ENCODE measurements at regions not wholly inside any gene's neighbourhood (a gene's known extent, or its start where the extent isn't known, plus 50 kb on each side); places are given as distances from the start of the nearest gene placed in this dataset.
"Not testable (repeated sequence)": the region's sequence is repeated elsewhere in the genome, so short reads cannot be mapped to it uniquely, and the experiment has no call there.

- DNase-seq (ENCODE audit: low spot score), result no peak
These were observed 544.2 kb downstream of the SATB2 start for GRCh38 chr2:198913394-198914152.

GRCh38 chr2:198909525-198910267 is 548.0 kb downstream of the SATB2 start:
- DNase-seq (ENCODE audit: low spot score), result no peak

GRCh38 chr2:198905881-198906612 is 551.7 kb downstream of the SATB2 start:
- no peak for DNase-seq (ENCODE audit: low spot score)

GRCh38 chr2:198901894-198902293 is 555.8 kb downstream of the SATB2 start:
- no peak for DNase-seq (ENCODE audit: low spot score)

DNA sequence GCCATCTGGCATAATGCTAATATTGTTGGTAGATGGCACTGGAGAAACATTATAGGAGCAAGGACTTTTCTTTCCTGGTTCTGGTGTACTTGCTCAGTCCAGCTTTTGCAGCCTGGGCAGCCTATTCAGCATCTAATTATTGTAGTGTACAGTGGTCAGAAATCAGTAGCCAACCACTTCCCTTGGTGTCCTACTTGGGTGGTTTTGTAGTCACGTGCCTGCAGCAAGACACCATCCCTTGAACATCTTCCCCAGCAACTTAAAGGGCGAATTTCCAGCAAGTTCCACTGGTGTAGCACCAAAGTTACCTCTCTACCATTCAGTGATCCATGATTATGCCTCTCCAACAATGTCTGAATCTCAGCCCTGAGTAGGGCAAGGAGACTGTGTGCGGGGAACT is 557.6 kb downstream of the SATB2 start:
- DNase-seq (ENCODE audit: low spot score), result no peak

DNA sequence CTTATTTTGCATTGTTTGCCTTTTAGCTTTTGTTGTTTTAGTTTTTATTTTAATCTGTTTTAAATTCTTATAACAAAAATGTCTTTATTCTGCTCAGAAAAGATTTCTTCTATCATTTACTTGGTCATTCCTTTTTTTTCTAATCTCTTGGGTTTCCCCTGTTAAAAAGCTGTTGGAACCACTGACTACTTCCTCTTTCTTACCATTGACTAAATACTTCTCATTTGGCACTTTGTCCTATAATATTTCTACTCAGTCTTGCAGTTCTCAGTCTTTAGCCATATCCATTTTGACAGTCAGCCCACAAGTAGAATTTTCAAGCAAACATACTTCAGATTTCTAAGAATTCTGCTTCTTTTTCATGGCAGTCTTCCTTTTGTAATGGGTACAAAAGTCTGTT is 567.2 kb downstream of the SATB2 start:
- no peak for DNase-seq (ENCODE audit: low spot score)

DNA sequence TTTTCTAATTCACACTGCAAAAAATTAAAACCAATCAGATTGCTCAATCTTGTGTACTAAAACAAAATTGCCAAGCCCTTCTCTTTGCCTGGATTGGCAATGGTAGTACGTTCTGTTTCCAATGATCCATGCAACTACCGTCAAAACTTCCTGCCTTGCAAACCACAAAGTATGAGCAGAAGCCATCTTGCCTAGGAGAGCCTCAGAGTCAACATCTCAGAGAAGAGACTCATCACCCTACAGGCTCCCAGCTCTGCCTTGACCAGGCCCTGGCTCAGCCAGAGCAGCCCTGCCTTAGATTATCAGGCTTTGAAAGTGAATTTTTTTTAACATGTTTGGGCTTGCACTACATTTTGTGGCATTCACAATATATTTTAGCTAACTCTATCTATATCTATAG is 574.1 kb downstream of the SATB2 start:
- no peak for DNase-seq (ENCODE audit: low spot score)

DNA sequence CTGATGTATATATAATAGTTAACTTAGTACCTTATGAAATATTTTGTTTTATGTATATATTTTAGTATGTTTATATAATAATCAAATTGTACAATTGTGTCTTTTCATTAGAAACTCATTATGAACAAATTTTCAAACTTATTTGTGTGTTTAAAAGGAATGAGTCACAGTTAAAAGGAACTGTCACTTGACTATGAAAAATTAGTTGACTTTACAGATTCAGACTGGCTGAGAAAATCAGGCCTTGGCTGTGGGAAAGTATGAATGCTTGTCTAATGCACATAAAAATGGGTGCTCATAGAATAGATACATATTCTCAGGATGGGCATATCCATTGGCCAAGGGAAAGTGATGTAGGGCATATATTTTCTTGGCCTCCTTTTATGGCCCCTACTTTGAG is 576.8 kb downstream of the SATB2 start:
- no peak for DNase-seq (ENCODE audit: low spot score)

GRCh38 chr2:198880421-198880820 is 577.3 kb downstream of the SATB2 start:
- DNase-seq (ENCODE audit: low spot score), result no peak

GRCh38 chr2:198874472-198874858 is 583.3 kb downstream of the SATB2 start:
- DNase-seq (ENCODE audit: low spot score), result no peak

DNA sequence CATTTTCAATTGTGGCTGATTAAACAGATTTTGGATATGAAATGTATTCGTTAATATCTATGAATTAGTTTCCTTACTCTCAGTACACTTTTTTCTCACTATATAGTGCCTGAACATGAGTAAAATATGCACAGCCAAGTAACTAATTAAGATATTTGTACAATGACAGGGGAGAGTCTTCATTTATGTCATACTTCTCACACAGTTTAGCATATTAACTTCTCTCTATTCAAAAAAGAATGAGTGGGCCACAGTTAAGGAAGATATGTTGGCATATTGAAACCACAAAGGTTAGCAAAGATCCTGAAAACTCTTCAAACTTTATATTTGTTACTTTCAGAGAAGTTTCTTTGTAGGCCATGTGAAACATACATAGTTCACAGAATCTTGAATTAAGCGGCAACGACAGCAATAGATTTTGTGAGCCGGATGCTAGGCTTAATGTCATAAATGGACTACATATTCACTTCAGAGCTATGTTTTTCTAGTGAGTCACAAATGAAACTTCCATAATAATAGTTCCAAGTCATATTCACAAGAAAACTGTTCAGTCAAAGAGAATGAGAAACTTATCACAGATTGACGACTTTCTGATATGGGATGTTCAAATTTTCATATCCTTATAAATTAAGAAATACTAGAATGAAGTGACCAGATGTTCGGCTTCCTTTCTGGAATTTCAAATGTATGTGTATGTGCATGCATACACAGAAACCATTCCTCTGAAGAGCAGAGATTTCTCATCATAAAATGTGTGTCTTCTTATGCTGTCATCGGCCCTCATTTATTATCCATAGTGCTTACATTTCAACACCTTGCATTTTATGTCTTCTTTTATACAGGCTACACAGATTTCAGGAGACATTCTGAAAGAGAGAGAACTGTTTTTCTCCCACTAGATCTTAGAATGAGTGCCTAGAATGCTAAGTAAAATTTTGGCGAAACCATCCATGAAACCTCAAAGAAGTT is 584.0 kb downstream of the SATB2 start:
- no peak for DNase-seq (ENCODE audit: low spot score)

DNA sequence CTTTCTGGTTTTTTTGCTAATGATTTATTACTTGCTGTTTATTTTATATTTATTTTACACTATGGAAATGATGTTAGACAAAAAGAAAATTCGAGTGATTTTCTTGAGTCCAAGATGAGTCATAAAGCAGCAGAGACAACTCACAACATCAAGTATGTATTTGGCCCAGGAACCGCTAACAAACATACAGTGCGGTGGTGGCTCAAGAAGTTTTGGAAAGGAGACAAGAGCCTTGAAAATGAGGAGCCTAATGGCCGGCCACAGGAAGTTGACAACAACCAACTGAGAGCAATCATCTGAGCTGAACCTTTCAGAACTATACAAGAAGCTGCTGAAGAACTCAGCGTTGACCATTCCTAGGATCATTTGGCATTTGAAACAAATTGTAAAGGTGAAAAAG is 594.1 kb downstream of the SATB2 start:
- no peak for DNase-seq (ENCODE audit: low spot score)

- no peak for DNase-seq (ENCODE audit: low spot score)
These were observed 596.7 kb downstream of the SATB2 start for GRCh38 chr2:198861080-198861479.

DNA sequence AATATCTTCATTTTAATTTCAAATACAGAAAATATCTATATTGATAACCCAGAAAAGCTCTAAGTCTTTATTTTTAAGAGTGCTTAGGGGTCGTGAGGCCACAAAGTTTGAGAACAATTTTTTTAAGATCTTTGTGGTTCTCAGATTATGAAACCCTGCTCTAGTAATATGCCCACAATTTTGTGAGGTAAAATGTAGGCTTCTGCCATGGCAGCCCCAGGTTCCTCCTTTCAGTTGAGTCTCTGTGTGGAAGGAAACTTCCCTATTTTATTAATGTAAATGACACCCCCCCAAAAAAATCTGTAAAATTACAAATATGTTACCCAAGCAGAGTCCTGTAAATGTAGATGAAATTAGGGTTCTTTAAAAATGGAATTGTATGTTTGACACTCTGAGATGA is 600.5 kb downstream of the SATB2 start:
- no peak for DNase-seq (ENCODE audit: low spot score)

- not testable (repeated sequence) for DNase-seq (ENCODE audit: low spot score)
These were observed 602.0 kb downstream of the SATB2 start for GRCh38 chr2:198855746-198856145.

- no peak for DNase-seq (ENCODE audit: low spot score)
These were observed 605.5 kb downstream of the SATB2 start for GRCh38 chr2:198852248-198852647.

DNA sequence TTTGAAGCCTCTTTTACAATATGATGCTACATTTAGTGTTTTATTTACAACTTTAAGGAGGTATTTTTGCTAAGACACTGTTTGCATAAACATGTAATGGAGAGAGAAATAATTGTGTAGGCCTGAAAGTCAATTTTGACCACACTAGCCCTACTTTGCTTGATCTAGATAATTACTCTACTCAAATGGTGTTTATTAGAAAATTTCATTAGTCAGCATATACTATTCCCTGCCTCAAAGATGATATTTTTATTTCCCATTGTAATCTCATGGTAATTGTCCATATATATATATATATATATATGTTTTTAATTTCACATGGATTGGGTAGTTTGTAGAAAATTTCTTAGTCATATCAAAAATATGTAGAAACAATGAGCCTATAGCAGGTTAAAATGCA is 632.2 kb downstream of the SATB2 start:
- DNase-seq (ENCODE audit: low spot score), result no peak

DNA sequence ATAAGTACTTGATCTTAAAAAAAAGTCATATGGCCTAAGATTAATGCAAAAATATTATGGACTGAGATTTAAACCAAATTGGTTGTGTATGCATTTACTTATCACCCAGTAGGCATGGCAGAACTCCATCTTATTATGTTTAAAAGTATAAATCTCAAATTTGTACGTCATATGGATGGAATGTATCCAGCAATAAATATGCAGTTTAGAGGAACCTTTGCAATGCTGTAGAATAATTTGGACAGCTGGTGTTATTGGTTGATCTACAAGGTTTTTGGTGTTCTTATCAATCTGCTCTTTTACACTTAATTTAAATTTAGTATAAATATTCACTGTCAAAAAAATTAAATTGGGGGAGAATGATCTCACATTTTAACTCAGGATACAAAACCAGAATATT is 640.2 kb downstream of the SATB2 start:
- DNase-seq (ENCODE audit: low spot score), result no peak

DNA sequence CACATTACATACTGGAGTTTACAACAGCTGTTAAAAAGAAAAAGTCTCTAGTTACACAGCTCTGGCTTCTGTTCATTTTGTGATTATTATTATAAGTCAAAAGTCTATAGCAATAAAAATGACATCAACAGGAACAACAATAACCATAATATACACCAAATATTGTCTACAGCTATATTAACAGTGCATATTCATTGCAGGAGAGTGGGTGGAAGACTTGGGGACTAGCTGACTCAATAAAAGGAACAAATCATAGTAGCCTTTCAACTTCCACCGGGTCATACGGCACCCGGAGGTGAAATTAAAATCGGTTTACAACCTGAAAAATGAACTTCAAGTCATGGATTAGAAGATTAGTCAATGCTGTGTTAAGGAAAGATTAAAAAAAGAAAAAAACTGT is 642.1 kb downstream of the SATB2 start:
- no peak for DNase-seq (ENCODE audit: low spot score)

DNA sequence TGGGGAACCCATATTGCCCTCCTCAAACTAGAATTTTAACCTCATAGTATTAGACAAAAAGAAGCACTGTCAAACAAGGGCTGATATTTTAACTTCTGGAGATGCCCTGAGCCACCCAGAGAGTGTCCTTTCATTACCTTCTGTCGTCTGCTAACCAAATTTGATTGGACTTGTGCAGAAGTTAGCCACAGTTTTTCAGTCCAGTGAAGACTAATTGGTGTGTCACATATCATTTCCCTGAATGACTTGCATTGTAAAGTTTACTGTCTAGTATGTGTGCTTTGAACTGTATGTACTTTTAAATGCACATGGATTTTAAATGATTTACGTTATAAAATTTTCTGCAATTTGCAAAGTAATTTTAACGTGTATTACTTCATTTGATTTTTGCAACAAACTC is 646.5 kb downstream of the SATB2 start:
- no peak for DNase-seq (ENCODE audit: low spot score)

GRCh38 chr2:198809976-198810375 is 647.8 kb downstream of the SATB2 start:
- DNase-seq (ENCODE audit: low spot score), result no peak

DNA sequence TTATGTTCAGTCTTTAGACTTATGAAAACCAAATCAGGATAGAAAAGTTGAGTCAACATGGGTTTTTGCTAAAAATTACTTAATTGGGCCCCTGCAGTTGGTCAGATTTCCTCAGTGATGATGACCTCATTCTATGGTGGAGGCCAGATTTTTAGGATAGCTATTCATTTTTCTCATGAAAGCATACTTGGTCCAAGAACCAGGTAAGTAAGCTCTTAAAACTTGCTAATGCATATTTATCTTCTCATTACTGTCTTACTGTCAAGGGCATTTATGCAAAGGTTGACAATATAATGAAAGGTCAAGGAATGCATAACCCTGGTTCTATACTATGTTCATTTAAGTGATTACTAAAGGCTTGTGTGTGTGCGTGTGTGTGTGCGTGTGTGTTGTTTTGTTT is 650.6 kb downstream of the SATB2 start:
- DNase-seq (ENCODE audit: low spot score), result no peak
